ENCODE measurements at regions not wholly inside any gene's neighbourhood (a gene's known extent, or its start where the extent isn't known, plus 50 kb on each side); places are given as distances from the start of the nearest gene placed in this dataset.

GRCh38 chr16:22971346-22971924 is 157.5 kb downstream of the HS3ST2 start:
- Histone ChIP-seq H3K79me2 (ENCODE audit: control insufficient read depth, insufficient read depth, low read length) (no peaks in the 10 kb centered on the region), H3K9ac (ENCODE audit: insufficient read depth in 1 of 2, low read depth in 2 of 2, low read length in 2 of 2) (no peak overlapping the region), H3K4me1 (replicated peaks in 1 of 2; ENCODE audit: control insufficient read depth in 2 of 2, insufficient read depth in 2 of 2, low read length in 2 of 2) (no peaks in the 10 kb centered on the region), H2AFZ (ENCODE audit: low read depth, low read length) (no peak overlapping the region), H3K9me3 (replicated peaks; ENCODE audit: control insufficient read depth, insufficient read depth, low read depth, low read length) (no peaks in the 10 kb centered on the region), H3K4me2 (ENCODE audit: insufficient read depth, low read length) (no peak overlapping the region), H3K36me3 (ENCODE audit: control insufficient read depth, insufficient read depth, low read length) (no peaks in the 10 kb centered on the region), H3K27me3 (ENCODE audit: control insufficient read depth in 2 of 2, insufficient read depth in 2 of 2, low read length in 2 of 2) (no peaks in the 10 kb centered on the region), H3K4me3 (no peak overlapping the region), H3K27ac (ENCODE audit: extremely low read depth, low read depth, low read length) (no peak overlapping the region), H4K20me1 (replicated peaks; ENCODE audit: control insufficient read depth, insufficient read depth, low read length) (no peaks in the 10 kb centered on the region), H3K9me1 (ENCODE audit: control insufficient read depth, insufficient read depth, low read length) (no peaks in the 10 kb centered on the region)
- ChIA-PET POLR2A (no interaction called here), CTCF (ENCODE audit: low intra/inter-chr PET ratio) (no interaction called here)
- intact Hi-C loops (cut with micrococcal nuclease) (no loop called here), in situ Hi-C loops (cut with MboI) (no loop called here)
- DNase-seq (ENCODE audit: extremely low read depth in 1 of 4, low spot score in 3 of 4) (no peak), ATAC-seq (no peak), FAIRE-seq (no peak)
- no TSS peak for BruUV-seq (replicated peaks)
- 0% methylated on average over 5 of the region's 5 CpGs for WGBS (ENCODE audit: insufficient coverage, low coverage, missing lambda C conversion rate)
- TF ChIP-seq CTCFL (IDR thresholded peaks at IDR 0.05; ENCODE audit: borderline replicate concordance, insufficient read depth, low read depth, low read length, poor library complexity, severe bottlenecking): no peak
- no peak for TF ChIP-seq THRB (CRISPR knock-in tag; conservative IDR thresholded peaks at IDR 0.05)
- no peak for TF ChIP-seq E2F4 (CRISPR knock-in tag; IDR thresholded peaks at IDR 0.05; ENCODE audit: low read depth)
- TF ChIP-seq CREB1 (IDR thresholded peaks at IDR 0.05): no peak
- TF ChIP-seq CREB1 (CRISPR knock-in tag; IDR thresholded peaks at IDR 0.05): no peak
- no peak for TF ChIP-seq NCOA4 (IDR thresholded peaks at IDR 0.05; ENCODE audit: partially characterized antibody)
- no peak for TF ChIP-seq RREB1 (CRISPR knock-in tag; IDR thresholded peaks at IDR 0.05)
- TF ChIP-seq DACH1 (IDR thresholded peaks at IDR 0.05; ENCODE audit: partially characterized antibody): no peak
- TF ChIP-seq UBTF (IDR thresholded peaks at IDR 0.05; ENCODE audit: borderline replicate concordance in 1 of 2, low read depth in 2 of 2, low read length in 2 of 2): no peak
